Subcutaneous abdominal adipose tissue (tissue), 5 donors: ENCODE measurements at regions not wholly inside any gene's neighbourhood (a gene's known extent, or its start where the extent isn't known, plus 50 kb on each side); places are given as distances from the start of the nearest gene placed in this dataset.

Experiments used
- H3K27ac ChIP-seq: one replicate; pipeline ENCODE4 v1.7.0; 2013; ENCODE audit warnings: low read depth, mild to moderate bottlenecking, inconsistent platforms, low read length, moderate library complexity
- H3K27me3 ChIP-seq, 5 donors: one replicate each; pipeline ENCODE4 v1.7.0; 2013; ENCODE audit warnings: low read length in 5 of 5, inconsistent platforms in 1 of 5; ENCODE audit not compliant: control insufficient read depth in 5 of 5, insufficient read depth in 4 of 5
- H3K36me3 ChIP-seq, 5 donors: one replicate each; pipeline ENCODE4 v1.7.0; 2013; ENCODE audit warnings: low read length in 5 of 5; ENCODE audit not compliant: control insufficient read depth in 5 of 5, insufficient read depth in 5 of 5
- H3K4me1 ChIP-seq, 5 donors: one replicate each; pipeline ENCODE4 v1.7.0; 2013; ENCODE audit warnings: low read length in 5 of 5, mild to moderate bottlenecking in 3 of 5, moderate library complexity in 1 of 5; ENCODE audit not compliant: control insufficient read depth in 5 of 5, insufficient read depth in 5 of 5
- H3K4me3 ChIP-seq, 5 donors: one replicate each; pipeline ENCODE4 v1.7.0; 2013; ENCODE audit warnings: low read length in 5 of 5, low read depth in 1 of 5
- H3K9ac ChIP-seq, 5 donors: one replicate each; pipeline ENCODE4 v1.7.0; 2013; ENCODE audit warnings: low read length in 5 of 5, mild to moderate bottlenecking in 4 of 5, moderate library complexity in 3 of 5
- H3K9me3 ChIP-seq, 5 donors: one replicate each; pipeline ENCODE4 v1.7.0; 2013; ENCODE audit warnings: low read length in 5 of 5; ENCODE audit not compliant: control insufficient read depth in 5 of 5
- donor health status: healthy.
- donor health status: healthy.
- donor health status: healthy.
- donor health status: healthy.
- donor health status: healthy.

GRCh38 chr2:122150524-122151280, 395.3 kb downstream of the TSN start:
- Histone ChIP-seq H3K36me3 (no peaks in the 10 kb centered on the region), H3K4me1 (peaks cover 0 to 9% (median 8%) of the 10 kb centered on the region in 5 donors), H3K9me3 (no peaks in the 10 kb centered on the region), H3K9ac (no peak overlapping the region), H3K27me3 (no peaks in the 10 kb centered on the region), H3K27ac (no peak overlapping the region), H3K4me3 (no peak overlapping the region)

DNA sequence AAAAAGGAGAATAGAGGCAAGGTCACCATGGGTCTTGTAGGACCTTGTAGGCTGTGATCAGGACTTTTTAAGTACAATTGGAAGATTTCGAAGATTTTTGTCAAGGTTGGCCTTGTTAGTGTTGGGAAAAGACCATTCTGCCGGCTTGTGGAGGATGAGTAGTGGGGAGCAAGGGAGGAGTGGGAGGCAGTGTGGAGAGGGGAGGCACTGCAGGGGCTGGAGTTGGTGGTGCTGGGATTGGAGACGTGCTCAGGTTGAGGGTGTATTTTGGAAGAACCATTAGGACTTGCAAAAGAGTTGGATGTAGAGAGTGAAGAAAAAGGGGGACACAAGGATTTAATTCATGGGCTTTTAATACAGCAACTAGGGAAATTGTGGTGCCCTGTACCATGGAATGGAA, 397.1 kb downstream of the TSN start:
- Histone ChIP-seq H3K9me3 (no peaks in the 10 kb centered on the region), H3K36me3 (no peaks in the 10 kb centered on the region), H3K9ac (no peak overlapping the region), H3K27ac (no peak overlapping the region), H3K4me1 (peaks cover 0 to 12% (median 9%) of the 10 kb centered on the region in 5 donors), H3K27me3 (no peaks in the 10 kb centered on the region), H3K4me3 (no peak overlapping the region)

- Histone ChIP-seq H3K4me3 (no peak overlapping the region), H3K9ac (no peak overlapping the region), H3K9me3 (no peaks in the 10 kb centered on the region), H3K36me3 (no peaks in the 10 kb centered on the region), H3K4me1 (peaks cover 0 to 4% (median 0%) of the 10 kb centered on the region in 5 donors), H3K27me3 (no peaks in the 10 kb centered on the region), H3K27ac (no peak overlapping the region)
Measured at GRCh38 chr2:122156176-122156890, 400.9 kb downstream of the TSN start.

- Histone ChIP-seq H3K9ac (no peak overlapping the region), H3K27me3 (no peaks in the 10 kb centered on the region), H3K9me3 (no peaks in the 10 kb centered on the region), H3K27ac (no peak overlapping the region), H3K4me1 (peaks cover 0 to 4% (median 0%) of the 10 kb centered on the region in 5 donors), H3K4me3 (no peak overlapping the region), H3K36me3 (no peaks in the 10 kb centered on the region)
Measured at GRCh38 chr2:122157158-122157557, 401.7 kb downstream of the TSN start.

DNA sequence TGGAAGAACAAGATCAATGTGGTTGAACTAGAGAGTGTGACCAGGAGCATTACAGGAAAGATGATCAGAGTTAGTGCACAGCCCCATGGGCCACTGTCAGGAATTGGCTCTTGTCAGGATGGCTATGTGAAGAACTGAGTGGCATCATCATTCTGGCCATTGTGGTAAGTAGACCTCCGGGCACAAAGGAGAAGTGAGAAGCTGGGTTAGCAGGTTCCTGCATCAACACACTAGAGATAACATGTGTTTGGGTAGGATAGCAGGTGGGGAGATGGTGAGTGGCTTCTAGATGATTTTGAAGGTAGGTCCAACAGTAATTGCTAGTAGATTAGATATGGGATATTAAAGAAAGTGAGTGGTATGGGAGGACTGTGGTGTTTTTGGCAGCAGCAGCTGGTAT, 408.2 kb downstream of the TSN start:
- Histone ChIP-seq H3K27ac (no peak overlapping the region), H3K4me3 (no peak overlapping the region), H3K36me3 (no peaks in the 10 kb centered on the region), H3K27me3 (peaks cover 0 to 3% (median 0%) of the 10 kb centered on the region in 5 donors), H3K4me1 (no peaks in the 10 kb centered on the region), H3K9ac (no peak overlapping the region), H3K9me3 (no peaks in the 10 kb centered on the region)

DNA sequence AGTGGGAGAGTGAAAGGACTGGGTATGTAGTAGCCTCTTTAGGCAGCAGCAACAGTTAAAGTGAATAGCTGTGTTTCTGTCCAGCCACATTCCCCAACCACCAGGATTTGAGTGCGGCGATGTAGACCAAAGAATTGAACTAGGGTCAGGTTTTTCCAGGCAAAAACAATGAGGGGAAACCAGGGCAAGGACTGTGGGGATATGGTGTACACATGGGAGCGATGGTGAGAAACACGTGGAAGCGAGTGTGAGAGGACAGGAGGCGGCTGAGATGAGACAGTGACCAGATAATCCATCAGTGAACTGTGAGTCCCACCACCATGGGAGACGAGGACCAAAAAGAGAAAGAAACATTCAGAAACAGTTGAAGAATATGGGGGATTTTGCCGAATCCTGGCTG, 409.5 kb downstream of the TSN start:
- H3K9ac ChIP-seq = no peak overlapping the region
- no peak overlapping the region for H3K4me3 ChIP-seq
- H3K27ac ChIP-seq = no peak overlapping the region
- H3K27me3 ChIP-seq = peaks cover 0 to 3% (median 0%) of the 10 kb centered on the region in 5 donors
- H3K36me3 ChIP-seq = no peaks in the 10 kb centered on the region
- no peaks in the 10 kb centered on the region for H3K4me1 ChIP-seq
- H3K9me3 ChIP-seq = no peaks in the 10 kb centered on the region

- no peaks in the 10 kb centered on the region for H3K9me3 ChIP-seq
- peaks cover 0 to 3% (median 2%) of the 10 kb centered on the region in 5 donors for H3K27me3 ChIP-seq
- no peaks in the 10 kb centered on the region for H3K36me3 ChIP-seq
- no peak overlapping the region for H3K9ac ChIP-seq
- no peak overlapping the region for H3K27ac ChIP-seq
- H3K4me3 ChIP-seq = no peak overlapping the region
- no peaks in the 10 kb centered on the region for H3K4me1 ChIP-seq
Measured at GRCh38 chr2:122166820-122167219, 411.4 kb downstream of the TSN start.

- H3K27me3 ChIP-seq = peaks cover 0 to 3% (median 2%) of the 10 kb centered on the region in 5 donors
- H3K9ac ChIP-seq = no peak overlapping the region
- H3K9me3 ChIP-seq = no peaks in the 10 kb centered on the region
- no peak overlapping the region for H3K27ac ChIP-seq
- H3K36me3 ChIP-seq = no peaks in the 10 kb centered on the region
- H3K4me1 ChIP-seq = no peaks in the 10 kb centered on the region
- no peak overlapping the region for H3K4me3 ChIP-seq
Measured at GRCh38 chr2:122167515-122167914, 412.1 kb downstream of the TSN start.

GRCh38 chr2:122168799-122169198, 413.3 kb downstream of the TSN start:
- H3K9me3 ChIP-seq = no peaks in the 10 kb centered on the region
- H3K4me1 ChIP-seq = no peaks in the 10 kb centered on the region
- H3K27ac ChIP-seq = no peak overlapping the region
- no peak overlapping the region for H3K4me3 ChIP-seq
- H3K36me3 ChIP-seq = no peaks in the 10 kb centered on the region
- H3K9ac ChIP-seq = no peak overlapping the region
- H3K27me3 ChIP-seq = peaks cover 0 to 3% (median 2%) of the 10 kb centered on the region in 5 donors

- no peak overlapping the region for H3K9ac ChIP-seq
- H3K27me3 ChIP-seq = peaks cover 0 to 3% (median 0%) of the 10 kb centered on the region in 5 donors
- H3K27ac ChIP-seq = no peak overlapping the region
- no peak overlapping the region for H3K4me3 ChIP-seq
- H3K36me3 ChIP-seq = no peaks in the 10 kb centered on the region
- H3K9me3 ChIP-seq = no peaks in the 10 kb centered on the region
- no peaks in the 10 kb centered on the region for H3K4me1 ChIP-seq
Measured at GRCh38 chr2:122172812-122173211, 417.4 kb downstream of the TSN start.
